ENCODE measurements at regions not wholly inside any gene's neighbourhood (a gene's known extent, or its start where the extent isn't known, plus 50 kb on each side); places are given as distances from the start of the nearest gene placed in this dataset.
A peak's percentile ranks its signal among the peaks of the same experiment; 100 is the strongest.

- peak; percentile 93 for DNase-seq (ENCODE audit: low read depth)
- no peak overlapping the region for H3K4me3 ChIP-seq (ENCODE audit: low read depth, low read length)
- TF ChIP-seq CTCF (IDR thresholded peaks at IDR 0.05; ENCODE audit: insufficient read depth, low read length): peak; percentile 66
Observed at GRCh38 chr1:221263831-221264767, 384.9 kb downstream of the HLX start.

GRCh38 chr1:221264848-221265247, 385.6 kb downstream of the HLX start:
- no peak overlapping the region for H3K4me3 ChIP-seq (ENCODE audit: low read depth, low read length)
- peak; percentile 58 for DNase-seq (ENCODE audit: low read depth)

GRCh38 chr1:221268295-221268694, 389.1 kb downstream of the HLX start:
- DNase-seq (ENCODE audit: low read depth): peak; percentile 89
- TF ChIP-seq CTCF (IDR thresholded peaks at IDR 0.05; ENCODE audit: insufficient read depth, low read length): no peak
- no peak overlapping the region for H3K4me3 ChIP-seq (ENCODE audit: low read depth, low read length)

More at GRCh38 chr1:221264848-221265247, 385.6 kb downstream of the HLX start:
- no peak for TF ChIP-seq CTCF (IDR thresholded peaks at IDR 0.05; ENCODE audit: insufficient read depth, low read length)

- no peak for DNase-seq (ENCODE audit: low read depth)
- TF ChIP-seq CTCF (IDR thresholded peaks at IDR 0.05; ENCODE audit: insufficient read depth, low read length): no peak
- no peak overlapping the region for H3K4me3 ChIP-seq (ENCODE audit: low read depth, low read length)
Observed at GRCh38 chr1:221271701-221272100, 392.5 kb downstream of the HLX start.

- peak; percentile 12 for DNase-seq (ENCODE audit: low read depth)
- TF ChIP-seq CTCF (IDR thresholded peaks at IDR 0.05; ENCODE audit: insufficient read depth, low read length): no peak
Observed at GRCh38 chr1:221272940-221273339, 393.7 kb downstream of the HLX start.

GRCh38 chr1:221274373-221274772, 395.1 kb downstream of the HLX start:
- no peak for DNase-seq (ENCODE audit: low read depth)
- no peak for TF ChIP-seq CTCF (IDR thresholded peaks at IDR 0.05; ENCODE audit: insufficient read depth, low read length)
- H3K4me3 ChIP-seq (ENCODE audit: low read depth, low read length): no peak overlapping the region

More at GRCh38 chr1:221272940-221273339, 393.7 kb downstream of the HLX start:
- H3K4me3 ChIP-seq (ENCODE audit: low read depth, low read length): no peak overlapping the region

Data from fibroblast of the aortic adventitia (primary cell).